ENCODE measurements at regions not wholly inside any gene's neighbourhood (a gene's known extent, or its start where the extent isn't known, plus 50 kb on each side); places are given as distances from the start of the nearest gene placed in this dataset.

DNA sequence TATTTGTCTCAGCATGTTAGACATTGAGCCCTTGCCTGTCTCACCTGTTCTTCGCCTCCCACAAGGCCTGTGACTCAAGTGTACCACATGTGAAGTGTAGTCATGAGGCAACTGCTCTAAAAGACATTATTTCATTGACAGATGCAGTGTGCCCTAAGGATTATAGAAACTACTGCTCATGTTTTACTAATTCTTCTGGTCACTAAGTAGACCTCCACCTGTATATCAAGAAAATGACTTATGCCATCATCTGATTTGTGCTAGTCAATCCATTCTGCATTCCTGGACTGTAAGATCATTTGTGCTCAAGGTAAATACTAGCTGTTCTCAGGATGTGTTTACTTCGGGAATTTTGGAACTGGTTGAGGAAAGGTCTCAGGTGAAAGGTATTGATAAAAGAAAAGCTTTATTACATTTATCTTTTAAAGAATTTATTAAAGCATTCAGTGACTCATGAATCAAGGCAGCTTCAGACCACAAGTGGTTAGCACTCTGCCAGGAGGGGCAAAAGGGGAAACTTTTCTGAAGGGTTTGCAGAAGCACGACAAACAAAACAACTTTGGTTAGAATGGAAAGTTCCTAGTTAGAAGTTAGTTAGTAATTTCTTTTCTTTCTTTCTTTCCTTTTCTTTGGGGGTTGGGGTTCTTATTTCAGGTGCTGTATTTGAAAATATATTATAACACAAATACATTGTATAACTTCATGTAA, 465.3 kb upstream of the CBLB start:
- DNase-seq (ENCODE audit: low spot score) = no peak
- Mint-ChIP-seq H3K4me3 (ENCODE audit: unreplicated experiment) (no peak overlapping the region), H3K27ac (ENCODE audit: unreplicated experiment) (no peak overlapping the region), H3K4me1 (ENCODE audit: low read depth) (peaks cover 25% of the 10 kb centered on the region), H3K9me3 (ENCODE audit: low read depth) (no peaks in the 10 kb centered on the region), H3K27me3 (ENCODE audit: low read depth) (no peaks in the 10 kb centered on the region), H3K36me3 (ENCODE audit: low read depth) (no peaks in the 10 kb centered on the region)
- TF ChIP-seq, protein P1, sequence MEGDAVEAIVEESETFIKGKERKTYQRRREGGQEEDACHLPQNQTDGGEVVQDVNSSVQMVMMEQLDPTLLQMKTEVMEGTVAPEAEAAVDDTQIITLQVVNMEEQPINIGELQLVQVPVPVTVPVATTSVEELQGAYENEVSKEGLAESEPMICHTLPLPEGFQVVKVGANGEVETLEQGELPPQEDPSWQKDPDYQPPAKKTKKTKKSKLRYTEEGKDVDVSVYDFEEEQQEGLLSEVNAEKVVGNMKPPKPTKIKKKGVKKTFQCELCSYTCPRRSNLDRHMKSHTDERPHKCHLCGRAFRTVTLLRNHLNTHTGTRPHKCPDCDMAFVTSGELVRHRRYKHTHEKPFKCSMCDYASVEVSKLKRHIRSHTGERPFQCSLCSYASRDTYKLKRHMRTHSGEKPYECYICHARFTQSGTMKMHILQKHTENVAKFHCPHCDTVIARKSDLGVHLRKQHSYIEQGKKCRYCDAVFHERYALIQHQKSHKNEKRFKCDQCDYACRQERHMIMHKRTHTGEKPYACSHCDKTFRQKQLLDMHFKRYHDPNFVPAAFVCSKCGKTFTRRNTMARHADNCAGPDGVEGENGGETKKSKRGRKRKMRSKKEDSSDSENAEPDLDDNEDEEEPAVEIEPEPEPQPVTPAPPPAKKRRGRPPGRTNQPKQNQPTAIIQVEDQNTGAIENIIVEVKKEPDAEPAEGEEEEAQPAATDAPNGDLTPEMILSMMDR (IDR thresholded peaks at IDR 0.05) = no peak

DNA sequence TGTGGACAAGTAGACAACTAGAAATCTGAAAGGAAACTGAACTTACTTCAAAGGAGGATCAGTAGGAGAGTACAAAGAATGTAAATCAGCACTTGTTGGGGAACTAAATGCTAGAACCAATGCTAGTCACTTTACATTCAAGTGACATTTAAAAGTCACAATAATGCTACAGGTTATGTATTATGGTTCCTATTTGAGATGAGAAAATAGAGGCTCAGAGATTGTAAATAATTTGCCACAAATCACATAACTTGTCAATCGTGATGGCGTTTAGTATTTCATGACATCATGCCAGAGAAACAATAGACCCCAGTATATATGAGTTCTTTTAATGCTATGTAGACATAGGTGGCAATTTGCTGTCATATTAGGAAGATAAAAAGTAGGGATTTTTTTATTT, 467.8 kb upstream of the CBLB start:
- H3K36me3 Mint-ChIP-seq (ENCODE audit: low read depth) = no peaks in the 10 kb centered on the region
- H3K27me3 Mint-ChIP-seq (ENCODE audit: low read depth) = no peaks in the 10 kb centered on the region
- TF ChIP-seq, protein P1 (IDR thresholded peaks at IDR 0.05) = no peak
- peaks cover 25% of the 10 kb centered on the region for H3K4me1 Mint-ChIP-seq (ENCODE audit: low read depth)
- no peak overlapping the region for H3K4me3 Mint-ChIP-seq (ENCODE audit: unreplicated experiment)
- no peak for DNase-seq (ENCODE audit: low spot score)
- H3K9me3 Mint-ChIP-seq (ENCODE audit: low read depth) = no peaks in the 10 kb centered on the region
- no peak overlapping the region for H3K27ac Mint-ChIP-seq (ENCODE audit: unreplicated experiment)

DNA sequence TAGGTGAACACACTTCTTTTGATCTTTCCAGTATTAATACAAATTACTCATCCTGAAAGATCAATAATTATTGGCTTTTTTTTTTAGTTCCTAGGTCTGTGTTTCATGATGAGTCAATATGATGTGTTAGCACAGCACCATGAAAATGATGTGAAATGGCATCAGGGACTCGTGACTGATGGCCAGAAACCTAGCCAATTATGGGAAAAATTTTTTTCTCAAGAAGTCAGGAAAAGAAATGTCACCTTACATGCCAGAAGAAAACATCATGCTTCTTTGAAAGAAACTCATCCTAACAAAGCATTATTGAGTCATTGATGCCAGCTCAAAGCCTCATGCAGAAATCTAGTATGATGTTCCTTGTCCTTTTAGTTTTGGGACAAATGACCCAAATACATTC, 468.3 kb upstream of the CBLB start:
- peaks cover 26% of the 10 kb centered on the region for H3K4me1 Mint-ChIP-seq (ENCODE audit: low read depth)
- no peak overlapping the region for H3K27ac Mint-ChIP-seq (ENCODE audit: unreplicated experiment)
- DNase-seq (ENCODE audit: low spot score) = no peak
- no peaks in the 10 kb centered on the region for H3K36me3 Mint-ChIP-seq (ENCODE audit: low read depth)
- H3K27me3 Mint-ChIP-seq (ENCODE audit: low read depth) = no peaks in the 10 kb centered on the region
- TF ChIP-seq, protein P1 (IDR thresholded peaks at IDR 0.05) = no peak
- H3K9me3 Mint-ChIP-seq (ENCODE audit: low read depth) = no peaks in the 10 kb centered on the region
- no peak overlapping the region for H3K4me3 Mint-ChIP-seq (ENCODE audit: unreplicated experiment)

DNA sequence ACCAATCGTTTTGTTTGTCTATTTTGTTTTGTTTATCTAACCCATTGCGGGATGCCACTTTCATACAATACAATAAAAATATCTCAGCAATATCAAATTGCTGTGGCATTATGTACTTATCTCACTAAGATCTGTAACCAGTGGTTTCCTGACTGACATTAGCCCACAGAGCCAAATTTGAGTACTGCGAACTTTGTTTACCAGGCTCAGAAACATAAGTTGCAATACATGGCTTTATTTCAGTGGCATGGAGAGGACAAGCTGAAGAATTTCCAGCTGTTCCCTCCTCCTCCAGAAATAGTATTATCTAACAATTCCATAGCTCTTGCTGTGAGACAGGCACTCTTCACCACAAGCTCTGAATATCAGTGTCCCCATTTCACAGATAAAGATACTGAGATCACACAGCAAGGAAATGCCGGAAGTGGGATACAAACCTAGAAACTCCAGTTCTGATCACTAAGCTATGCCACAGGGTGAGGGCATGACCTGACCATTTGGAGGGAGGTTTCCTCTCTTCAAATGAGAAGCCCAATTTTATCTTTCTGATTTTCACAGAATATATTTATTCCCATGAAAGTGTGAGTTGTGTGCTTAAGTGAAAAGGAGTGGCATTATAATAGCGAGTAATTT, 469.9 kb upstream of the CBLB start:
- no peaks in the 10 kb centered on the region for H3K36me3 Mint-ChIP-seq (ENCODE audit: low read depth)
- TF ChIP-seq, protein P1 (IDR thresholded peaks at IDR 0.05) = no peak
- no peaks in the 10 kb centered on the region for H3K9me3 Mint-ChIP-seq (ENCODE audit: low read depth)
- no peak overlapping the region for H3K4me3 Mint-ChIP-seq (ENCODE audit: unreplicated experiment)
- DNase-seq (ENCODE audit: low spot score) = no peak
- H3K27ac Mint-ChIP-seq (ENCODE audit: unreplicated experiment) = no peak overlapping the region
- no peaks in the 10 kb centered on the region for H3K27me3 Mint-ChIP-seq (ENCODE audit: low read depth)
- H3K4me1 Mint-ChIP-seq (ENCODE audit: low read depth) = peaks cover 27% of the 10 kb centered on the region

DNA sequence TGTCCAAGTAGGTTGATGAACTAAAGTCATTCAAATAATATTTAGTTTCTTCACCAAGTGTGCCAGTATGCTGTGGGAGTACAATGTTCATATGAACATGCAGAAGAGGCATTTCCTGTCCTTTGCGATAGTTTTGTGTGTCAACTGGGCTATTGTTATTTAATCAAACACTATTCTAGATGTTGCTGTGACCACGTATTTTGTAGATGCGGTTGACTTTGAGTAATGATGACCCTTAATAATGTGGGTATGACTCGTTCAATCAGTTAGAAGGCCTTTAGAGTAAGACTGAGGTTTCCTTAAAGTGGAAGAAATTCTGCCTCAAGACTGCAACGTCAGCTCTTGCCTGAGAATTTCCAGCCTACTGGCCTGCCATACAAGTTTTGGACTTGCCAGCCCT, 470.7 kb upstream of the CBLB start:
- Mint-ChIP-seq H3K27ac (ENCODE audit: unreplicated experiment) (no peak overlapping the region), H3K4me3 (ENCODE audit: unreplicated experiment) (no peak overlapping the region), H3K36me3 (ENCODE audit: low read depth) (no peaks in the 10 kb centered on the region), H3K9me3 (ENCODE audit: low read depth) (no peaks in the 10 kb centered on the region), H3K4me1 (ENCODE audit: low read depth) (peaks cover 18% of the 10 kb centered on the region), H3K27me3 (ENCODE audit: low read depth) (no peaks in the 10 kb centered on the region)
- TF ChIP-seq, protein P1 (IDR thresholded peaks at IDR 0.05) = no peak
- no peak for DNase-seq (ENCODE audit: low spot score)

Measured in chondrocyte (in vitro differentiated cells).